OCI-LY7 (cell line): ENCODE measurements at regions not wholly inside any gene's neighbourhood (a gene's known extent, or its start where the extent isn't known, plus 50 kb on each side); places are given as distances from the start of the nearest gene placed in this dataset.

Source experiments
- EZH2phosphoT487 ChIP-seq: fragments of 200-600 bp; sonication (generic); IDR thresholded peaks from 2 replicates; pipeline ENCODE4 v1.6.1; 2018; ENCODE audit warnings: low read depth, borderline replicate concordance, mild to moderate bottlenecking, mixed run types, antibody characterized with exemption, low read length, moderate library complexity, mixed read lengths
- TF ChIP-seq, protein P1 (sequence below): fragments of 200-600 bp; sonication (generic); conservative IDR thresholded peaks from 2 replicates; pipeline ENCODE4 v1.5.1; 2014; ENCODE audit warnings: mild to moderate bottlenecking, antibody characterized with exemption, low read length, moderate library complexity, mixed read lengths

DNA sequence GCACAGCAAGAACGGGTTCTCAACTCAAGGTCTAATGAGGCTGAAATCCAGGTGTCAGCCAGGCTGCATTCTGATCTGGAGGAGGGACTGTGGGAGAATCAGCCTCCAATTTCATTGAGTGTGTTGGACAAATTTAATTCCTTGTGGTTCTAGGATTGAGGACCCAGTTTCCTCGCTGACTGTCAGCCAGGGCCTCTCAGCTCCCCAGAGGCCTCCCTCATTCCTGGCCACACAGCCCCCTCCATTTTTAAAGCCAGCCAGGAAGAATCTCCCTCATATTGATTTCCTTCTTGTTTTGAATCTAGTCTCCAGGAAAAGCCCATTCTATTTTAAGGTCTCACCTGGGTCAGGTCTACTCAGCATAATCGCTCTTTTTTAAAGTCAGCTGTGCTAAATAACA, 73.7 kb upstream of the ARMC2 start:
- TF ChIP-seq, protein P1, sequence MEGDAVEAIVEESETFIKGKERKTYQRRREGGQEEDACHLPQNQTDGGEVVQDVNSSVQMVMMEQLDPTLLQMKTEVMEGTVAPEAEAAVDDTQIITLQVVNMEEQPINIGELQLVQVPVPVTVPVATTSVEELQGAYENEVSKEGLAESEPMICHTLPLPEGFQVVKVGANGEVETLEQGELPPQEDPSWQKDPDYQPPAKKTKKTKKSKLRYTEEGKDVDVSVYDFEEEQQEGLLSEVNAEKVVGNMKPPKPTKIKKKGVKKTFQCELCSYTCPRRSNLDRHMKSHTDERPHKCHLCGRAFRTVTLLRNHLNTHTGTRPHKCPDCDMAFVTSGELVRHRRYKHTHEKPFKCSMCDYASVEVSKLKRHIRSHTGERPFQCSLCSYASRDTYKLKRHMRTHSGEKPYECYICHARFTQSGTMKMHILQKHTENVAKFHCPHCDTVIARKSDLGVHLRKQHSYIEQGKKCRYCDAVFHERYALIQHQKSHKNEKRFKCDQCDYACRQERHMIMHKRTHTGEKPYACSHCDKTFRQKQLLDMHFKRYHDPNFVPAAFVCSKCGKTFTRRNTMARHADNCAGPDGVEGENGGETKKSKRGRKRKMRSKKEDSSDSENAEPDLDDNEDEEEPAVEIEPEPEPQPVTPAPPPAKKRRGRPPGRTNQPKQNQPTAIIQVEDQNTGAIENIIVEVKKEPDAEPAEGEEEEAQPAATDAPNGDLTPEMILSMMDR, result no peak
- no peak for TF ChIP-seq EZH2phosphoT487
